IPS-18c (cell line): ENCODE measurements at regions not wholly inside any gene's neighbourhood (a gene's known extent, or its start where the extent isn't known, plus 50 kb on each side); places are given as distances from the start of the nearest gene placed in this dataset.
"Not testable (repeated sequence)": the region's sequence is repeated elsewhere in the genome, so short reads cannot be mapped to it uniquely, and the experiment has no call there.

Source experiments
- H3K4me3 ChIP-seq: 2 replicates; pipeline ENCODE4 v1.7.0; 2013; ENCODE audit warnings: low read depth, mild to moderate bottlenecking, low read length, moderate library complexity; ENCODE audit not compliant: insufficient read depth
- H3K9me3 ChIP-seq: one replicate; pipeline ENCODE4 v1.6.1; 2013; ENCODE audit warnings: mild to moderate bottlenecking, low read length, moderate library complexity; ENCODE audit not compliant: control insufficient read depth, insufficient read depth

- Histone ChIP-seq H3K9me3 (peaks cover 28% of the 10 kb centered on the region), H3K4me3 (no peak overlapping the region)
Observed at GRCh38 chr12:34605510-34605887, 583.2 kb downstream of the ALG10 start.

GRCh38 chr12:34605955-34606748 lies 583.9 kb downstream of the ALG10 start:
- Histone ChIP-seq H3K9me3 (peaks cover 28% of the 10 kb centered on the region), H3K4me3 (no peak overlapping the region)

GRCh38 chr12:34606749-34607519 lies 584.6 kb downstream of the ALG10 start:
- Histone ChIP-seq H3K9me3 (peaks cover 20% of the 10 kb centered on the region), H3K4me3 (no peak overlapping the region)

- no peak overlapping the region for H3K4me3 ChIP-seq
- H3K9me3 ChIP-seq: peaks cover 15% of the 10 kb centered on the region
Observed at GRCh38 chr12:34607520-34608195, 585.4 kb downstream of the ALG10 start.

GRCh38 chr12:34613988-34614387 lies 591.7 kb downstream of the ALG10 start:
- not testable (repeated sequence) for H3K9me3 ChIP-seq, H3K4me3 ChIP-seq

GRCh38 chr12:34625116-34625515 lies 602.8 kb downstream of the ALG10 start:
- Histone ChIP-seq H3K4me3 (no peak overlapping the region), H3K9me3 (peaks cover 14% of the 10 kb centered on the region)

- Histone ChIP-seq H3K4me3 (no peak overlapping the region), H3K9me3 (peaks cover 17% of the 10 kb centered on the region)
Observed at GRCh38 chr12:34626363-34627157, 604.3 kb downstream of the ALG10 start.
